Chondrocyte (in vitro differentiated cells): ENCODE measurements at regions not wholly inside any gene's neighbourhood (a gene's known extent, or its start where the extent isn't known, plus 50 kb on each side); places are given as distances from the start of the nearest gene placed in this dataset.

Source experiments
- DNase-seq: peaks from one replicate; pipeline ENCODE4 v3.0.0; 2021; ENCODE audit warnings: mixed read lengths, low spot score
- H3K27ac Mint-ChIP-seq: one replicate; pipeline ENCODE4 v1.8.0; 2021; ENCODE audit warnings: mild to moderate bottlenecking, moderate library complexity, mixed read lengths; ENCODE audit not compliant: unreplicated experiment
- H3K27me3 Mint-ChIP-seq: 2 replicates; pipeline ENCODE4 v1.8.0; 2021; ENCODE audit warnings: low read depth, mixed read lengths
- H3K36me3 Mint-ChIP-seq: 2 replicates; pipeline ENCODE4 v1.8.0; 2021; ENCODE audit warnings: low read depth, mixed read lengths
- H3K4me1 Mint-ChIP-seq: 2 replicates; pipeline ENCODE4 v1.8.0; 2021; ENCODE audit warnings: low read depth, mild to moderate bottlenecking, mixed read lengths
- H3K4me3 Mint-ChIP-seq: one replicate; pipeline ENCODE4 v1.8.0; 2021; ENCODE audit warnings: mild to moderate bottlenecking, moderate library complexity, mixed read lengths; ENCODE audit not compliant: unreplicated experiment
- H3K9me3 Mint-ChIP-seq: 2 replicates; pipeline ENCODE4 v1.8.0; 2021; ENCODE audit warnings: low read depth, mixed read lengths
- CTCF ChIP-seq: fragments of 200-600 bp; sonication (generic); IDR thresholded peaks from 2 replicates; pipeline ENCODE4 v1.5.0; 2021; ENCODE audit warnings: antibody characterized with exemption, mild to moderate bottlenecking, moderate library complexity

- no peak overlapping the region for H3K27ac Mint-ChIP-seq
- no peaks in the 10 kb centered on the region for H3K4me1 Mint-ChIP-seq
- no peak for DNase-seq
- no peaks in the 10 kb centered on the region for H3K36me3 Mint-ChIP-seq
- H3K4me3 Mint-ChIP-seq: no peak overlapping the region
- H3K27me3 Mint-ChIP-seq: peaks cover 14% of the 10 kb centered on the region
- TF ChIP-seq CTCF: no peak
- H3K9me3 Mint-ChIP-seq: no peaks in the 10 kb centered on the region
Observed at GRCh38 chr6:152920016-152920415, 62.8 kb downstream of the FBXO5 start.
